NCI-H2081 treated with DMSO at 0.1 percent for 48 hours (cell line): ENCODE measurements at regions not wholly inside any gene's neighbourhood (a gene's known extent, or its start where the extent isn't known, plus 50 kb on each side); places are given as distances from the start of the nearest gene placed in this dataset.

Experiments
- DNase-seq: peaks from one replicate; lab custom pipeline; 2025; lab: John Stamatoyannopoulos, UW

- no peak for DNase-seq
Observed at GRCh38 chr2:128726236-128726635, 407.6 kb upstream of the HS6ST1 start.

GRCh38 chr2:128726911-128727310 is 408.2 kb upstream of the HS6ST1 start:
- no peak for DNase-seq

- DNase-seq: no peak
Observed at GRCh38 chr2:128727404-128727803, 408.7 kb upstream of the HS6ST1 start.

GRCh38 chr2:128727914-128728313 is 409.2 kb upstream of the HS6ST1 start:
- DNase-seq: no peak

- no peak for DNase-seq
Observed at GRCh38 chr2:128729051-128729450, 410.4 kb upstream of the HS6ST1 start.

- DNase-seq: no peak
Observed at GRCh38 chr2:128731994-128732650, 413.5 kb upstream of the HS6ST1 start.

- no peak for DNase-seq
Observed at GRCh38 chr2:128732976-128733431, 414.3 kb upstream of the HS6ST1 start.

GRCh38 chr2:128733450-128733849 is 414.8 kb upstream of the HS6ST1 start:
- DNase-seq: no peak

- no peak for DNase-seq
Observed at GRCh38 chr2:128734521-128735295, 416.0 kb upstream of the HS6ST1 start.

- no peak for DNase-seq
Observed at GRCh38 chr2:128735296-128735960, 416.8 kb upstream of the HS6ST1 start.

GRCh38 chr2:128736046-128736688 is 417.5 kb upstream of the HS6ST1 start:
- no peak for DNase-seq

GRCh38 chr2:128736689-128737545 is 418.2 kb upstream of the HS6ST1 start:
- DNase-seq: no peak

- DNase-seq: no peak
Observed at GRCh38 chr2:128737546-128737826, 418.8 kb upstream of the HS6ST1 start.

- no peak for DNase-seq
Observed at GRCh38 chr2:128738446-128739110, 419.9 kb upstream of the HS6ST1 start.

GRCh38 chr2:128742467-128742866 is 423.8 kb upstream of the HS6ST1 start:
- DNase-seq: no peak

GRCh38 chr2:128745946-128746345 is 427.3 kb upstream of the HS6ST1 start:
- DNase-seq: no peak

- DNase-seq: no peak
Observed at GRCh38 chr2:128746356-128746755, 427.7 kb upstream of the HS6ST1 start.

GRCh38 chr2:128748336-128748735 is 429.7 kb upstream of the HS6ST1 start:
- no peak for DNase-seq

GRCh38 chr2:128748835-128749605 is 430.4 kb upstream of the HS6ST1 start:
- DNase-seq: no peak
